Suppressor macrophage (primary cell): ENCODE measurements at regions not wholly inside any gene's neighbourhood (a gene's known extent, or its start where the extent isn't known, plus 50 kb on each side); places are given as distances from the start of the nearest gene placed in this dataset.
"Not testable (repeated sequence)": the region's sequence is repeated elsewhere in the genome, so short reads cannot be mapped to it uniquely, and the experiment has no call there.

ENCODE experiments used
- DNase-seq, 4 experiments: peaks; one replicate each; pipeline ENCODE4 v3.0.0-alpha.2; 2020 to 2022

GRCh38 chr17:14725729-14726128 lies 424.8 kb downstream of the HS3ST3B1 start:
- no peak for DNase-seq

DNA sequence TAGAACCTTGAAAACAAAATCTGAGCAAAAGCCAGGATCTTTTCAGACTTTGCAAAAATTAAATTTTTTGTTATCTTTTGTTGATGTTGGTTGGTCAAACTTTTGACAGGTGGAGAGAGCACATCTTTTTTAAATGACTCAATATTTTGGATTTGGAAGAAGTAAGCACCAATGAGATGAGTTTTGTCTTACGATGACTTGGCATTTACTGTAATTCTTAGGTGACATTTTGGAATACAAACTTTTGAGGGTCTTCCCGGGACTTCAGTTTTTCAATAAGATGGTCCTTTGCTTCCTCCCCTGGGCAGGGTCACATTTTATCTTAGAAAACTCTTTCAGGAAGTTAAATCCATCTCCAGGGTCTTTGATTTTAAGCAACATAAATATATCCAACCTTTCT lies 423.9 kb downstream of the HS3ST3B1 start:
- no peak for DNase-seq

- not testable (repeated sequence) for DNase-seq
Measured at GRCh38 chr17:14723349-14723748, 422.5 kb downstream of the HS3ST3B1 start.

DNA sequence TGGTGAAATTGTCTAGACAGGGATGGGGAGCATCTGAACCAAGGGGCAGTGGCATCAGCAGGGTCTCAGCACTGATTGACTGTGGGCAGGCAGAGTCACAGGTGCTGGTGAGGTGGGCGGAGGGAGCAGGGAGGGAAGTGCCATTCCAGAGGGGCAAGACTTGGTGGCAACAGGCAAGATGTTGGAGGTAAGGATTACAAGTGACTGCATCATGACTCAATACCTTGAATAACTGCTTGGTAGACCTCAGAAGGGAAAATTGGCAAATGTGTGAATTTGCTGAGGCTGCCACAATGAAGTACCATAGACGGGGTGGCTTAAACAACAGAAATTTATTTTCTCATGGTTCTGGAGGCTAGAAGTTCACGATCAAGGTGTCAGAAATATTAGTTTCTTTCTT lies 419.1 kb downstream of the HS3ST3B1 start:
- DNase-seq: no peak

DNA sequence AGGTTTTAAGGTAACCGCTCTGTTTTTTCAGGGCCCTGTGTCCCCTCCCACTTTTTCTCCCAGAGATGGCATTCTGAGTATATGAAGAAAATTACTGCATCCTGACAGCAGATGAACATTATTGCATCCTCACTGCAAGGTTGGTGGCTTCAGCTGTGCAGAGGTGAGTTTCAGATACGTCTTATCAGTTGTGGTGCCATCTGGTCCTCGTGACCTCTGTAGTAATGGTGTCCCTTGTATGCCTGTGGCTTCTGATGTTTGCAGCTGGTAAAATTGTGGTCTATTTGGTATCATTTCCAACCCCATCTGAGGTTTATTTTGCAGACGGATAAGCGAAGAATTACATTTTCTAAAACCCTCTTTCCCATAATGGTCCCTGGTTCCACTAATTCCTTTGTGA lies 417.0 kb downstream of the HS3ST3B1 start:
- DNase-seq: no peak

DNA sequence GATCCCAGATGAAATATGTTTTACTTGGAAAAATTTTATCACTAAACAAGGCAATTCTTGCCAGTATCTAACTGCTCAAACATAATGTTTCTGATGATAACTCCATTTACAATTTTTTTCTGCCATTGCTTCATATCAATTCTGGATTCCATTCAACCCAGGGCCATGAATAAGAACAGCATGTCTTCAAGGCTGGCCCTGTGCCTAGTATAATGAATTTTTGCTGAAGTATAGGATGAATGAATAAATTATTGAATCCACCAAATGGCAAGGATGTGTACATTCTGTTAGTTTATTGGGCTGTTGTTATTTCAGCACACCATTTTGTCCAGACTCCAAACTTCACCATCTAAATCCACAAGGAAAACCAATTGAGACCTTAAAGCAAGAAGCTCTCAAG lies 414.7 kb downstream of the HS3ST3B1 start:
- DNase-seq: no peak

GRCh38 chr17:14712611-14713021 lies 411.7 kb downstream of the HS3ST3B1 start:
- peak in 2 of 4 experiments; percentile 58 to 71 for DNase-seq

GRCh38 chr17:14704121-14704520 lies 403.2 kb downstream of the HS3ST3B1 start:
- no peak for DNase-seq

DNA sequence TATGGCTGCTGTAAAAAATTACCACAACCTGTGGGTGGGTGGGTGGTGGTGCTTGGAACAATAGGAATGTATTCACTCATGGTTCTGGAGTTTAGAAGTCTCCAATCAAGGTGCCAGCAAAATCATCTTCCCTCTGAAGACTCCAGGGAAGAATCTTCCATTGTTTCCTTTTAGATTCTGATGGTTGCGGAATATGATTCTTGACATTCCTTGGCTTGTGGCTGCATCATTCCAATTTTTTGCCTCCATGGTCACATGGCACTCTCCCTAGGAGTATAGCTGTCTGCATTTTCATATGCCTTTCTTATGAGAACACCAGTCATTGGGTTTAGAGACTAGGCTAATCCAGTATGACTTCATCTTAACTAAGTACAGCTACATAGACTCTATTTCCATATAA lies 401.0 kb downstream of the HS3ST3B1 start:
- DNase-seq: no peak

- no peak for DNase-seq
Measured at GRCh38 chr17:14699574-14700185, 398.8 kb downstream of the HS3ST3B1 start.

- peak; percentile 39 to 76 (median 61) for DNase-seq
Measured at GRCh38 chr17:14693382-14693781, 392.5 kb downstream of the HS3ST3B1 start.

DNA sequence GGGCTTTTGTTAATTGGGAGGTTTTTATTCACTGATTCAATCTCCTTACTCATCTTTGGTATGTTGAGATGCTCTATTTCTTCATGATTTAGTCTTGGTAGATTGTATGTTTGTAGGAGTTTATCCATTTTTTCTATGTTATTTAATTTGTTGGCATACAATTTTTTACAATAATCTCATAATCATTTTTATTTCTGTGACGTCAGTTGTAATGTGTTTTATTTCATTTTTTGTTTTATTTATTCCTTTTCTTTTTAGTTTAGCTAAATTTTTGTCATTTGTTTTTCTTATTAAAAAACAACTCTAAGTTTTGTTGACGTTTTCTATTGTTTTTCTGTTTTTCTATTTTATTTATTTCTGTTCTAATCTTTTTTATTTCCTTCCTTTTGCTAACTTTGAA lies 389.8 kb downstream of the HS3ST3B1 start:
- no peak for DNase-seq

DNA sequence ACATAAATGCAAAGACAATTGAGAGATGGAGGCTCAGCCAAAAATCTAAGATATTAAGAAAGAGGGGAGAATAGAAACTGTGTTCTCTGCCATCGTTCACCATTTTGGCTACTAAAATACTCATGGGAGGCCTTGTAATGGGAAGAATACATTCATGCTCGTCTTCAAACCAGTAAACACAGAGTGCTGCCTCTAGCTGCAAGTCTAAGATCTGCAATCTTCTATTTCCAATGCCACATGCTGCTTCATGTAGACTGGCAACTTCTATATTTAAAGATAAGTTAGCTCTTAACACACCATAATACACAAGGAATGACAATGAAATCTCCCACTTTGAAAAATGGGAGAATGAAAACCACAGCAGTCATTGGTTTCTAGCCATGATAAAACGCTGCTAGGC lies 387.3 kb downstream of the HS3ST3B1 start:
- no peak for DNase-seq

DNA sequence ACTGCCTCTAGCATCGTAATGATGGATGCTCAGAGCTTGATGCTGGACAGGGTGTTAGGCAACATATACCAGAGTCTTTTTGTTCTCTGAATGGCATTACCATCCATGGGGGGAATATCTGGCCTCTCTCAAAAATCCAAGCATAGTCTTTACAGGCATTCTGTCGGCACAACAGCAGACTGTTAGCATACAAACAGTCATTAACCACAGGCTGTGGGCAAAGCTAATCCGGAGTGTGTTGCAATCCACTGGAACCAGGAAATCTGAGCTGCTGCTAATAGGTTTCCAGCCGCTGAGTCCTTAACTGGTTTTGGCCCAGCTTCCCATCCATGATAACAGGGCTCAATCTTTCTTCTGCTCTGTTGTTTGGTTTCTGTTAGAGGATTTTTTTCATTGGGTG lies 371.9 kb downstream of the HS3ST3B1 start:
- peak; percentile 51 to 76 (median 64) for DNase-seq

GRCh38 chr17:14670861-14671260 lies 370.0 kb downstream of the HS3ST3B1 start:
- no peak for DNase-seq

GRCh38 chr17:14664511-14664910 lies 363.6 kb downstream of the HS3ST3B1 start:
- DNase-seq: peak in 1 of 4 experiments; percentile 8

- no peak for DNase-seq
Measured at GRCh38 chr17:14641117-14641516, 340.2 kb downstream of the HS3ST3B1 start.

DNA sequence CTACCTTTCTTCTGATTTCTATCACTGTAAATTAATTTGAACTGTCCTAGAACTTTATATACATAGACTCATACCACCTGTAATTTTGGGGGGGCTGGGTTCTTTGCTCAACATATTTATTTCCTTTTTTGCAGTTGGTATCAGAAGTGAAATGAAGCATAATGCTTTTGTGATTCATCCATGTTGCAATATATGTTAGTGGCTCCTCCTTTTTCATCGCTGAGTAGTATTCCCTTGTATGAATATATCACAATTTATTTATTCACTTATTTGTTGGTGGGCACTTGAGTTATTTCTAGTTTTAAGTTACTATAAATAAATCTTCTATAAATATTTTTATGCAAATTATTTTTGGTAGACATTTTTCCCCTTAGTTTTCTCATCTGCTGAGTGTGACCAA lies 336.4 kb downstream of the HS3ST3B1 start:
- DNase-seq: no peak

DNA sequence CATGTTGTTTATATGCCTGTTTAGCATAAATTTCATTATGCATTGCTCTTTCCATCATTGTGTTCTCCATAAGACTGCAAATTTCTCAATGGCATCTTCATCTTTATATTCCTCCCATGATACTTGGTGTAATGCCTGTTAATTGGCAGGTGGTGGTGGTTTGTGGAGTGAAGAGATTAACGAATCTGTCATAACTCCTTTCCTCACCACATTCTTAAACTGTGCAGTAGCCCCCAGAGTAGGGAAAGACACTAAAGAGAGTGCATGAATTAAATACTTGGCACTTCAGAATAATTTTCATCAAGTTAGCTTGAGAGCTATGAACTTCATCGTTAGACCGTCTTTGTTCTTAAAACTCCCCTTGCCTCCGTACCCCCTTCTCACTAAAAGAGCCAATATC lies 329.7 kb downstream of the HS3ST3B1 start:
- no peak for DNase-seq

- peak; percentile 11 to 64 (median 46) for DNase-seq
Measured at GRCh38 chr17:14630046-14630445, 329.2 kb downstream of the HS3ST3B1 start.

- DNase-seq: no peak
Measured at GRCh38 chr17:14622615-14623101, 321.8 kb downstream of the HS3ST3B1 start.

- DNase-seq: peak in 3 of 4 experiments; percentile 21 to 28 (median 23)
Measured at GRCh38 chr17:14621826-14622614, 321.1 kb downstream of the HS3ST3B1 start.

DNA sequence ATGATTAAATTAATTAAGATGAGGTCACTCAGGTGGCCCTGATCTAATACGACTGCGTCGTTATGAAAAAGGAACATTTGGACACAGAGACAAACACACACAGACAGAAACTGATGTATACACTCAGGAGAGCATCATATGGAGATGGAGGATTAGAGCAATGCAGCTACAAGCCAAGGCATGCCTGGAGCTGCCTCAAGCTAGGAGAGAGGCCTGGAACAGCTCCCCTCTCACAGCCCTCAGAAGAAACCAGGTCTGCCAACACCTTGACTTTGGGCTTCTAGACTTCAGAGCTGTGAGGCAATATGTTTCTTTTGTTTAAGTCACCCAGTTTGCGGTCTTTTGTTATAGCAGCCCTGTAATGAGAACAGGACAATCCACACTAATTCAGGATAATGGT lies 318.9 kb downstream of the HS3ST3B1 start:
- no peak for DNase-seq

DNA sequence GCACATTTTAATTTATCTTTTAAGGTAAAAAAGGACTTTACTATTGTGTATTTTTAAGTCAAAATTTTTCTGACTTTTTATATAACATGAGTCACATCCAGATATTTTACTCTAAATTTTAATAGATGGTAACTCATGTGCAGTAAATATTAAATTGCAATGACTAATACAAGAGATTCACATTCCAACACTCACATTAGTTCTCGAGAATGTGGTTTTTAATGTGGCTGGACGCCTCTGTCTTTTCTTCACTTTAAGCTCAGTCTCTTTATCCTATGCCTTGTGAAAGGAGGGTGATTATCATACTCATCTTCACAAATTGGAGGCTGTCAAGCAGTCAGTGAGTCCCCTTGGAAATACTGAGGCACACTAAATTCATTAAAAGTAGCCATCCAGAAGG lies 315.6 kb downstream of the HS3ST3B1 start:
- DNase-seq: no peak
